ENCODE measurements at regions not wholly inside any gene's neighbourhood (a gene's known extent, or its start where the extent isn't known, plus 50 kb on each side); places are given as distances from the start of the nearest gene placed in this dataset.
"Not testable (repeated sequence)": the region's sequence is repeated elsewhere in the genome, so short reads cannot be mapped to it uniquely, and the experiment has no call there.

GRCh38 chr5:107771926-107772325 is 101.2 kb upstream of the EFNA5 start:
- no peak for DNase-seq

GRCh38 chr5:107770051-107770450 is 99.3 kb upstream of the EFNA5 start:
- no peak for DNase-seq

- DNase-seq = no peak
Measured at GRCh38 chr5:107769519-107769918, 98.8 kb upstream of the EFNA5 start.

GRCh38 chr5:107766972-107767371 is 96.2 kb upstream of the EFNA5 start:
- DNase-seq = no peak

GRCh38 chr5:107766439-107766838 is 95.7 kb upstream of the EFNA5 start:
- no peak for DNase-seq

GRCh38 chr5:107765805-107766063 is 95.0 kb upstream of the EFNA5 start:
- DNase-seq = no peak

- DNase-seq = no peak
Measured at GRCh38 chr5:107764976-107765804, 94.5 kb upstream of the EFNA5 start.

GRCh38 chr5:107764282-107764681 is 93.5 kb upstream of the EFNA5 start:
- no peak for DNase-seq

GRCh38 chr5:107753427-107753826 is 82.7 kb upstream of the EFNA5 start:
- DNase-seq = no peak

- DNase-seq = no peak
Measured at GRCh38 chr5:107744418-107745330, 73.9 kb upstream of the EFNA5 start.

GRCh38 chr5:107743373-107744000 is 72.8 kb upstream of the EFNA5 start:
- DNase-seq = no peak

GRCh38 chr5:107739661-107740060 is 68.9 kb upstream of the EFNA5 start:
- no peak for DNase-seq

GRCh38 chr5:107736638-107737037 is 65.9 kb upstream of the EFNA5 start:
- DNase-seq = no peak

GRCh38 chr5:107736089-107736488 is 65.4 kb upstream of the EFNA5 start:
- DNase-seq = not testable (repeated sequence)

GRCh38 chr5:107735558-107735957 is 64.8 kb upstream of the EFNA5 start:
- DNase-seq = no peak

- no peak for DNase-seq
Measured at GRCh38 chr5:107726896-107727295, 56.2 kb upstream of the EFNA5 start.

- no peak for DNase-seq
Measured at GRCh38 chr5:107724642-107725041, 53.9 kb upstream of the EFNA5 start.

- not testable (repeated sequence) for DNase-seq
Measured at GRCh38 chr5:107721241-107721640, 50.5 kb upstream of the EFNA5 start.
